ENCODE measurements at regions not wholly inside any gene's neighbourhood (a gene's known extent, or its start where the extent isn't known, plus 50 kb on each side); places are given as distances from the start of the nearest gene placed in this dataset.

DNA sequence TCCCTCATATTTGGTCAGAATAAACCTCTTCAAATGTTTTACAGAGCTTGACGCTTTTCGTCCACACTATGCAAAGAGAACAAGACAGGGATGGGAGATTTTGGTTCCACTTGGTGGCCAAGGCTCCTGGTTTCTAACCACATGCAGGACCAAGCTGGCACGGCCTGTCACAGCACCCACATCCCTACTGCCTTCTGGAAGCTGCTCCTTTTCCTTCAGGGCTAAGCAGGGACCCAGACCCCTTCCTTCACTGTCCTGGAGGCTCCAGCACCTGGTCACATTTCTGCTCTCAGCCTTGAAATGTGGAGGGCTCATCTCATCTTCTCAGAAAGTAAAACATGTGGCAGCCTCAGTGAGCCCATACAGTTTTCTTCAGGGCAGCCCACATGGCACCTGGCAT, 50.4 kb upstream of the ARHGEF7 start:
- Histone ChIP-seq H3K27me3 (no peaks in the 10 kb centered on the region), H3K4me1 (no peaks in the 10 kb centered on the region), H3K4me3 (no peak overlapping the region), H3K36me3 (no peaks in the 10 kb centered on the region), H3K9me3 (no peaks in the 10 kb centered on the region), H3K27ac (no peak overlapping the region)
- ATAC-seq (no peak), DNase-seq (no peak)
- TF ChIP-seq, protein P1, sequence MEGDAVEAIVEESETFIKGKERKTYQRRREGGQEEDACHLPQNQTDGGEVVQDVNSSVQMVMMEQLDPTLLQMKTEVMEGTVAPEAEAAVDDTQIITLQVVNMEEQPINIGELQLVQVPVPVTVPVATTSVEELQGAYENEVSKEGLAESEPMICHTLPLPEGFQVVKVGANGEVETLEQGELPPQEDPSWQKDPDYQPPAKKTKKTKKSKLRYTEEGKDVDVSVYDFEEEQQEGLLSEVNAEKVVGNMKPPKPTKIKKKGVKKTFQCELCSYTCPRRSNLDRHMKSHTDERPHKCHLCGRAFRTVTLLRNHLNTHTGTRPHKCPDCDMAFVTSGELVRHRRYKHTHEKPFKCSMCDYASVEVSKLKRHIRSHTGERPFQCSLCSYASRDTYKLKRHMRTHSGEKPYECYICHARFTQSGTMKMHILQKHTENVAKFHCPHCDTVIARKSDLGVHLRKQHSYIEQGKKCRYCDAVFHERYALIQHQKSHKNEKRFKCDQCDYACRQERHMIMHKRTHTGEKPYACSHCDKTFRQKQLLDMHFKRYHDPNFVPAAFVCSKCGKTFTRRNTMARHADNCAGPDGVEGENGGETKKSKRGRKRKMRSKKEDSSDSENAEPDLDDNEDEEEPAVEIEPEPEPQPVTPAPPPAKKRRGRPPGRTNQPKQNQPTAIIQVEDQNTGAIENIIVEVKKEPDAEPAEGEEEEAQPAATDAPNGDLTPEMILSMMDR (IDR thresholded peaks at IDR 0.05): no peak
- intact Hi-C loops (cut with DNase I): loop anchor here (5.0 kb wide), 1 partner anchor 158 kb away; no protein-coding TSS in a partner anchor

DNA sequence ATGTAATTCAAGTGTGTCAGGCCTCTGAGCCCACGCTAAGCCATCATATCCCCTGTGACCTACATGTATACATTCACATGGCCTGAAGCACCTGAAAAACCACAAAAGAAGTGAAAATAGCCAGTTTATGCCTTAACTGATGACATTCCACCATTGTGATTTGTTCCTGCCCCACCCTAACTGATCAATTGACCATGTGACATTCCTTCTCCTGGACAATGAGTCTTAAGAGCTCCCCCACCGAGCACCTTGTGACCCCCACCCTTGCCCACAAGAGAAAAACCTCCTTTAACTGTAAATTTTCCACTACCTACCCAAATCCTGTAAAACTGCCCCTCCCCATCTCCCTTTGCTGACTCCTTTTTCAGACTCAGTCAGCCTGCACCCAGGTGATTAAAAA, 52.1 kb upstream of the ARHGEF7 start:
- no peaks in the 10 kb centered on the region for H3K9me3 ChIP-seq

DNA sequence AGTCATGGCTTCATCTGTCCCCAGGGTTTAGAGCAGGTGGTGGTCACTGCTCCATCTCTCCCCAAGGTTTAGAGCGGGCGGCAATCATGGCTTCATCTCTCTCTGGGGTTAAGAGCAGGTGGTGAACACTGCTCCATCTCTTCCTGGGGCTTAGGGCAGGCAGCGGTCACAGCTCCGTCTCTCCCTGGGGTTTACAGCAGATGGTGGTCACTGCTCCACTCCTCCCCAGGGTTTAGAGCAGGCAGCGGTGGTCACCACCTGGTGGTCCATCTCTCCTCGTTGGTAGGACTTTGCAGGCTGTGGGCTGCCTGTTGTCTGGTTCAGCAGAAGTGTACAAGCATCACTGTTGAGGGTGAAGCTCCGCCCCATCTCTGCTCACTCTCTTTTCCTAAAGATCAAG, 52.8 kb upstream of the ARHGEF7 start:
- TF ChIP-seq, protein P1 (IDR thresholded peaks at IDR 0.05): no peak
- no peak for DNase-seq
- no peaks in the 10 kb centered on the region for H3K36me3 ChIP-seq
- H3K27ac ChIP-seq: no peak overlapping the region
- ATAC-seq: no peak
- H3K27me3 ChIP-seq: no peaks in the 10 kb centered on the region
- no peak overlapping the region for H3K4me3 ChIP-seq
- no peaks in the 10 kb centered on the region for H3K9me3 ChIP-seq
- H3K4me1 ChIP-seq: no peaks in the 10 kb centered on the region
- intact Hi-C loops (cut with DNase I): no loop called here

More for the DNA sequence above, 52.1 kb upstream of the ARHGEF7 start:
- H3K27me3 ChIP-seq: no peaks in the 10 kb centered on the region
- TF ChIP-seq, protein P1 (IDR thresholded peaks at IDR 0.05): no peak
- DNase-seq: no peak
- H3K4me1 ChIP-seq: no peaks in the 10 kb centered on the region
- ATAC-seq: no peak
- no peaks in the 10 kb centered on the region for H3K36me3 ChIP-seq
- no peak overlapping the region for H3K27ac ChIP-seq
- intact Hi-C loops (cut with DNase I): no loop called here
- H3K4me3 ChIP-seq: no peak overlapping the region

DNA sequence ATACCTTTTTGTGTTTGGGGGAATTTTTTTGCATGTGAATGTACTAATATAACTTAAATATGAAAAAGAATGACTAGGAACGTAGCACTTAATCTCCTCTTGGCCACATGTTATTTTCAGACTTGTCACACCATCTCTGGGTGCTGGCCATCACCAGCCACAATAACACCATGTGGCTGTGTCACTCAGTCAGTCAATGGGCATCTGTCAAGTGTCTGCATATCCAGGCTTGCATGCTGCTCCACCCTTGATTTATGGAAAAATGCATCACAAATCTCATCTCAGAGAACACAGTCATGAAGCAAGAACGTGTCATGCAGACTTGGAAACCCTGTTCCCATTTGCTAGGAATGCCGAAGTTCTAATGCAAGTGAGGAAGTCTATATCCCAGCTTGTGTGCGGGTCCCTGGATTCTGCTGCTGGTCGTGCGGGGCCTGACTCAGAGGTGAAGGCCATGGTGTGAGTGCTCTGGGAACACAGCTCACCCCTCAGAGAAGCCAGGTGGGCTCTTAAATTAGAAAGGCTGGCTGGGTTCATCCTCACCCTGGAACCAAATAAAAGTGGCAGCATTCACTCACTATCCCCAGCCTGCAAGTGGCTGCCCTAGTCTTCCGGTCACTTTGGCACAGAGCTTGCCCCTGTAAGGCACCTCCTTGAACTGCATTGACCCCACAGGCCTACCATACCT, 53.6 kb upstream of the ARHGEF7 start:
- TF ChIP-seq, protein P1 (IDR thresholded peaks at IDR 0.05): no peak
- Histone ChIP-seq H3K4me1 (no peaks in the 10 kb centered on the region), H3K27me3 (no peaks in the 10 kb centered on the region), H3K36me3 (no peaks in the 10 kb centered on the region), H3K27ac (no peak overlapping the region), H3K4me3 (no peak overlapping the region), H3K9me3 (no peaks in the 10 kb centered on the region)
- DNase-seq (no peak), ATAC-seq (no peak)
- intact Hi-C loops (cut with DNase I): no loop called here

DNA sequence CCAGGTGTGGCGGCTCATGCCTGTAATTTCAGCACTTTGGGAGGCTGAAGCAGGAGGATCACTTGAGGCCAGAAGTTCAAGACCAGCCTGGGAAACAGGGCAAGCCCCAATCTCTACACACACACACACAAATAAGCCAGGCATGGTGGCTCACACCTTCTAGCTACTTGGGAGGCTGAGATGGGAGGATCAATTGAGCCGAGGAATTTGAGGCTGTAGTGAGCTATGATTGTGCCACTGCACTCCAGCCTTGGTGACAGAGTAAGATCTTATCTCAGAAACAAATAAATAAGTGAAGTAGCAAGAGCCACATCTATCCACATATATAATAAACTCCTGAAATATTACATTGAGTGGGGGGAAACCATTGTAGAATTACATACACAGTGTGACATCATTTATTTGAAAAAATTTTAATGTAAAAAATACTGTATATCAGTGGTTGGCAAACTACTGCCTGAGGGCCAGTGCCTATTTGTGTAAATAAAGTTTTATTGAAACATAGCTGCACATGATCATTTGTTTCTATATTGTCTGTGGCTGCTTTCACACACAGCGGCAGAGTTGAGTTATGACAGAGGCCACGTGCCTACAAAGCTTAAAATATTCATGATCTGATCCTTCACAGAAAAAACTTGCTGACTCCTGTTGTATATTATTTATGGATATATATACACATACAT, 54.7 kb upstream of the ARHGEF7 start:
- intact Hi-C loops (cut with DNase I): no loop called here
- Histone ChIP-seq H3K4me3 (no peak overlapping the region), H3K27ac (no peak overlapping the region), H3K27me3 (no peaks in the 10 kb centered on the region), H3K4me1 (no peaks in the 10 kb centered on the region), H3K36me3 (no peaks in the 10 kb centered on the region), H3K9me3 (no peaks in the 10 kb centered on the region)
- ATAC-seq: no peak
- TF ChIP-seq, protein P1 (IDR thresholded peaks at IDR 0.05): no peak
- DNase-seq: no peak
